Neural crest cell (in vitro differentiated cells): ENCODE measurements at regions not wholly inside any gene's neighbourhood (a gene's known extent, or its start where the extent isn't known, plus 50 kb on each side); places are given as distances from the start of the nearest gene placed in this dataset.

Experiments
- DNase-seq: peaks from one replicate; pipeline ENCODE4 v3.0.0; 2021; ENCODE audit warnings: low read depth, mixed read lengths, low spot score
- H3K27ac Mint-ChIP-seq: one replicate; pipeline ENCODE4 v1.8.0; 2021; ENCODE audit warnings: mild to moderate bottlenecking, mixed read lengths; ENCODE audit not compliant: unreplicated experiment
- H3K27me3 Mint-ChIP-seq: 2 replicates; pipeline ENCODE4 v1.8.0; 2021; ENCODE audit warnings: low read depth, mild to moderate bottlenecking, mixed read lengths
- H3K36me3 Mint-ChIP-seq: 2 replicates; pipeline ENCODE4 v1.8.0; 2021; ENCODE audit warnings: low read depth, mild to moderate bottlenecking, mixed read lengths
- H3K4me1 Mint-ChIP-seq: 2 replicates; pipeline ENCODE4 v1.8.0; 2021; ENCODE audit warnings: mixed read lengths
- H3K4me3 Mint-ChIP-seq: one replicate; pipeline ENCODE4 v1.8.0; 2021; ENCODE audit warnings: mild to moderate bottlenecking, mixed read lengths
- H3K9me3 Mint-ChIP-seq: 2 replicates; pipeline ENCODE4 v1.8.0; 2021; ENCODE audit warnings: mixed read lengths
- CTCF ChIP-seq: fragments of 200-600 bp; sonication (generic); conservative IDR thresholded peaks from 2 replicates; pipeline ENCODE4 v1.5.0; 2021; ENCODE audit warnings: antibody characterized with exemption, mild to moderate bottlenecking

GRCh38 chr2:181384923-181385322 lies 72.3 kb upstream of the ITGA4 start:
- H3K27me3 Mint-ChIP-seq, result no peaks in the 10 kb centered on the region
- H3K9me3 Mint-ChIP-seq, result no peaks in the 10 kb centered on the region
- H3K36me3 Mint-ChIP-seq, result no peaks in the 10 kb centered on the region
- no peak for TF ChIP-seq CTCF
- H3K4me3 Mint-ChIP-seq, result no peak overlapping the region
- DNase-seq, result no peak
- peaks cover 6% of the 10 kb centered on the region for H3K4me1 Mint-ChIP-seq
- no peak overlapping the region for H3K27ac Mint-ChIP-seq

DNA sequence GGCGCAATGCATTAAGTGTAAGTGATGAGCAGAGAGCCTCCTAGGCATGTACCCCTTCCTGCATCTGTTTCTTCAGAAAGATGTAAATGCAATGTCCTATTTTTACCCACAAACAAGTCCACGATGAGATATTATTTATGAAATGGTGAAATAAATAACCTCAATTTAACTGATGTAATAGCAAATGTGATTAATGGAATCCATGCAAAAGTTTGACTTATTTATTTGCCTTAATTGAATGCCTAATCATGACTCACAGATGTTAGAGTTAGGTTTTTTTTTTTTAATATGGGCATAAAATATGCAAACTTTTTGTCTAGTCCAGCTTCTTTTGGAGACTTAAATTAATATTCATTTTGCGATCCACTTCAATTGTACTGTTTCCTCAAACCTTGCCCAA lies 67.7 kb upstream of the ITGA4 start:
- no peak for TF ChIP-seq CTCF
- DNase-seq, result no peak
- Mint-ChIP-seq H3K4me3 (no peak overlapping the region), H3K27me3 (no peaks in the 10 kb centered on the region), H3K36me3 (peaks cover 2% of the 10 kb centered on the region), H3K9me3 (no peaks in the 10 kb centered on the region), H3K4me1 (peaks cover 12% of the 10 kb centered on the region), H3K27ac (no peak overlapping the region)

DNA sequence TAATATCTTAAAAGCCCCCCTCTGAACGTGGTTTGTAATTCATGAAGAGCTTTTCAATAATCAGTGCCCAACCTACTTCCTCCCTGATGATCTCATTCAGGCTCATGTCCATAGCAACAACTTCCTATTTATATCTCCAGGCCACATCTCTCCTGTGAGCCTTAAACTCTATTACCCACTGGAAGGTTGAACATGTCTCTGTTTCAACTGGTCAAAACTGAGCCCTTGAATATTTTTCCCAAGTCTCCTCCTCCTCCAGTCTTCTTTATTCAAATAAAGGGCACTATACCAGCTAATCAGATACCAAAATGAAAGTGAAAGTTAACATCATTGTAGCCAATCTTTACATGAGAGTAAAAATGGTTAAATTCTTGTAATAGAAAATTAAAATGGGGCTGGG lies 63.7 kb upstream of the ITGA4 start:
- Mint-ChIP-seq H3K27ac (peak overlapping the region; percentile 96), H3K9me3 (peaks cover 7% of the 10 kb centered on the region), H3K4me1 (peaks cover 27% of the 10 kb centered on the region), H3K36me3 (peaks cover 2% of the 10 kb centered on the region), H3K27me3 (no peaks in the 10 kb centered on the region), H3K4me3 (no peak overlapping the region)
- no peak for DNase-seq
- no peak for TF ChIP-seq CTCF

- H3K4me3 Mint-ChIP-seq, result no peak overlapping the region
These were observed 62.3 kb upstream of the ITGA4 start for GRCh38 chr2:181394741-181395437.

DNA sequence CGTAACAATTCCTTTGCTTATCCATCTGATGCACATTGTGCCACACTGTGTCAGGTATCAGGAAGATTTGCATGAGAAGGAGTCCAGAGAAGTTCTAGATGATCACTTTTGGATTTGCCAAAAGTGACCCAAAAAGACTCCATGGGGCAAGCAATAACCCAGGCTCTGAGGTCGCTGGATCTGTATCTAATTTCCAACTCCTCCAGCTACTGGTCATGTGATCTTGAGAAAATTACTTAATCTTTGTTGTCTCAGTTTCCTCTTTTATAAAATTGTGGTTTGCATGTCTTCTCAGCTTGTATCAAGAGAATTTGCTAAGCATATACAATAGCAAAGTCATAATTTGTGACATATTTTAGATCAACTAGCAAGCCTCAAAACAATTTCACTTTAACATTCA lies 61.3 kb upstream of the ITGA4 start:
- TF ChIP-seq CTCF, result no peak
- no peak overlapping the region for H3K27ac Mint-ChIP-seq
- peaks cover 2% of the 10 kb centered on the region for H3K36me3 Mint-ChIP-seq
- H3K4me3 Mint-ChIP-seq, result no peak overlapping the region
- peaks cover 7% of the 10 kb centered on the region for H3K9me3 Mint-ChIP-seq
- H3K27me3 Mint-ChIP-seq, result no peaks in the 10 kb centered on the region
- peaks cover 31% of the 10 kb centered on the region for H3K4me1 Mint-ChIP-seq
- DNase-seq, result no peak

More at GRCh38 chr2:181394741-181395437, 62.3 kb upstream of the ITGA4 start:
- no peak for TF ChIP-seq CTCF
- Mint-ChIP-seq H3K9me3 (peaks cover 7% of the 10 kb centered on the region), H3K27me3 (no peaks in the 10 kb centered on the region), H3K27ac (no peak overlapping the region), H3K4me1 (peaks cover 31% of the 10 kb centered on the region), H3K36me3 (peaks cover 2% of the 10 kb centered on the region)
- DNase-seq, result no peak
